ENCODE measurements at regions not wholly inside any gene's neighbourhood (a gene's known extent, or its start where the extent isn't known, plus 50 kb on each side); places are given as distances from the start of the nearest gene placed in this dataset.

- no peak for TF ChIP-seq ZNF114 (tag by site-specific recombination; IDR thresholded peaks at IDR 0.05)
- no peak for TF ChIP-seq ZNF280C (tag by site-specific recombination; IDR thresholded peaks at IDR 0.05)
- TF ChIP-seq CTCF (tag by site-specific recombination; IDR thresholded peaks at IDR 0.05) = no peak
- no peak for TF ChIP-seq ZNF585B (tag by site-specific recombination; IDR thresholded peaks at IDR 0.05)
- no peak for TF ChIP-seq YY1 (tag by site-specific recombination; IDR thresholded peaks at IDR 0.05)
- no peak for TF ChIP-seq ZNF792 (tag by site-specific recombination; IDR thresholded peaks at IDR 0.05)
- TF ChIP-seq MEIS1 (CRISPR knock-in tag; IDR thresholded peaks at IDR 0.05; ENCODE audit: borderline replicate concordance) = no peak
- TF ChIP-seq ZNF155 (tag by site-specific recombination; IDR thresholded peaks at IDR 0.05) = no peak
- TF ChIP-seq HOXA7 (CRISPR knock-in tag; IDR thresholded peaks at IDR 0.05; ENCODE audit: borderline replicate concordance) = no peak
- TF ChIP-seq ZNF549 (tag by site-specific recombination; IDR thresholded peaks at IDR 0.05) = no peak
- TF ChIP-seq ZNF830 (tag by site-specific recombination; IDR thresholded peaks at IDR 0.05; ENCODE audit: low read depth) = no peak
- TF ChIP-seq ZBTB7A (tag by site-specific recombination; IDR thresholded peaks at IDR 0.05; ENCODE audit: low read depth) = no peak
- no peak for TF ChIP-seq ZNF221 (tag by site-specific recombination; IDR thresholded peaks at IDR 0.05; ENCODE audit: borderline replicate concordance)
These were observed 225.7 kb upstream of the AMIGO2 start for GRCh38 chr12:47305464-47305863.
